ENCODE measurements at regions not wholly inside any gene's neighbourhood (a gene's known extent, or its start where the extent isn't known, plus 50 kb on each side); places are given as distances from the start of the nearest gene placed in this dataset.
"Not testable (repeated sequence)": the region's sequence is repeated elsewhere in the genome, so short reads cannot be mapped to it uniquely, and the experiment has no call there.

DNA sequence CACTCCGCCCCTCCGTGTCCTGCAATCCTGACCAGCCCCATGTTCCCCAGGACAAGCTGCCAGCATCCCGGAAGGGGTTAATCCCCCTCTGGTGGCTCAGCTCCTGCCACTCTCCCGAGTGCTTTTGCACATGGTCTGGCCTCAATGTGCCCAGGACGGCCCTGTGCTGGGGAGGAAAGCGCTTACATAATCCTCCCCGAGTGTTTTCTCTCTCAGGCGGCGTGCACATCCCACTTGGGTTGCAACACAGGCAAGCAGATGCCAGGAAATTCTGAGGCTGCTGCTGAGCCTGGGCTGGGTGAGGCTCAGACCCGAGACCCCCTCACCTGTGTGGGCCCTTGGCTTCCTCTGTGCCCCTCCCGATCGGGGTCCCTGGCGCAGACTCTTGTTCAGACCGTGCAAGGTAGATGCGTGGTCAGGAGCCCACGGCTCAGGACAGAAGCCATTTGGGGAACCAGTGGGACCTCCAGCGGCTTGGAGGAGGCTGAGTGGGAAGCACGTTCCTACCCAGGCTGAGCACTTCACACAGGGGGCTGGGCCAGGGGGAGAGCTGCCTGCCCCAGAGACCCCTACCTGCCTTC, 144.7 kb downstream of the LAT start:
- H3K4me3 ChIP-seq; intact Hi-C loops (cut with DNase I, micrococcal nuclease); DNase-seq; H3K4me1 ChIP-seq (ENCODE audit: low read depth); H3K36me3 ChIP-seq (ENCODE audit: low read depth); H3K9me3 ChIP-seq: not testable (repeated sequence)
- peak; percentile 19 for ATAC-seq

DNA sequence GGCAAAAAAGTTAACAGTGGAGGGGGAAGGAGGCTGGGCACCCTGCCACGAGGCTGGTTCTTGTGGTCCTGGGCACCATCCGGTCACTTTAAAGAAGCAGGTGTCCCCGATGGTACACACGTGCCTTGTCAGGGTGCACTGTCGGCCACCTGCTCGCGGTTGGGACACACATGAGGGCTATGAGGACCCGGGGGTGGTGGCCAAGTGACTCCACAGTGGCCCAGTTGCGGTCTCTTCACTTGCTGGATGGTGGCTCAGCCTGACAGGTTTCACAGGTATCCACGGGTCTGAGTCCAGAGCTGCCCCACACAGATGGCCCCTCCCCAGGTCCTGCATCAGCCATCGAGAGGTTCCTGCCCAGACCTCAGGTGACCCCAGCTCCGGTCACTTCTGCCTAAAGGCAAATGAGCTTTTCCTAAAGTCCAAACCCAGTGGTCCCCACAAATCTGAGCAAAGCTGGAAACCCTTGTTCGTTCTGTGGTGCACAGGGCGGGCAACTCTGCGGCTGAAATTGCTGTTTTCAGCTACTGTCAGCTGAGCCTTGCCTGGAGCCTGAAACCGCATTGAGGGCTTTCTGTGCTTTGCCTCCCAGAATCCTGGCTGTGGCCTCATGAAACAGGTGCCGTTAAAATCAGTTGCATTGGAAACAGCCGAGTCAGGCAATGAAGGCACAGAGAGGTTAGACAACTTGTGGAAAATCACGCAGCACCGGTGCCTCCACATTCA, 144.0 kb downstream of the LAT start:
- H3K9me3 ChIP-seq; H3K36me3 ChIP-seq (ENCODE audit: low read depth); DNase-seq; ATAC-seq; H3K4me3 ChIP-seq; H3K4me1 ChIP-seq (ENCODE audit: low read depth); intact Hi-C loops (cut with DNase I, micrococcal nuclease): not testable (repeated sequence)

DNA sequence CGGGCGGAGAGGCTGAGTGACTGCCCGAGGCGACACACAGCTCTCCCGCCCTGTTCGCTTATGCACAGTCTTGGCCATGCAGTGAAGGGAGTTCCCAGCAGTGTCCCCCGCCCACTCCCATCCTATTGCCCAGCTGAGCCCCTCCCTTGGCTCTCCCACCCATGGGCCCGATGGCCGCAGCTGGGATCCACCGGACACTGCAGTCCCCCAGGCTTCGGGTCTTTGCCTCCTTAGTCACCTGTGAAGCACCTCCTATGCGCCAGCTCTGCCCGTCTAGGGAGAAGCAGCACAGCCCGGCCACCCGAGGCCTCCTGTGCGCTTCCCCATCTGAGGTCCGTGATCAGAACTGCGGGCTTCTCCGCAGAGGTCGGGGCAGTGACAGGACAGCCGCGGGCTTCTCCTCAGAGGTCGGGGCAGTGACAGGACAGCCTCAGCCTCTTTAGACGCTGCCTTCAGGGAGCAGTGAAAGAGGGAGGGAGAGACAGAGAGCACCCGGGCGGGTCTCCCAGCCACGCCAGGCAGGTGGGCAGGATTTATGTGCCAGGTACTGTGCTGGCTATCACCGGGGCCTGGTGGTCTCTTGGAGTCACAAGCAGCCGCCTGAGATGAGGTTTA, 143.1 kb downstream of the LAT start:
- ATAC-seq; H3K9me3 ChIP-seq; H3K4me3 ChIP-seq; intact Hi-C loops (cut with DNase I, micrococcal nuclease); H3K36me3 ChIP-seq (ENCODE audit: low read depth); DNase-seq; H3K4me1 ChIP-seq (ENCODE audit: low read depth): not testable (repeated sequence)

DNA sequence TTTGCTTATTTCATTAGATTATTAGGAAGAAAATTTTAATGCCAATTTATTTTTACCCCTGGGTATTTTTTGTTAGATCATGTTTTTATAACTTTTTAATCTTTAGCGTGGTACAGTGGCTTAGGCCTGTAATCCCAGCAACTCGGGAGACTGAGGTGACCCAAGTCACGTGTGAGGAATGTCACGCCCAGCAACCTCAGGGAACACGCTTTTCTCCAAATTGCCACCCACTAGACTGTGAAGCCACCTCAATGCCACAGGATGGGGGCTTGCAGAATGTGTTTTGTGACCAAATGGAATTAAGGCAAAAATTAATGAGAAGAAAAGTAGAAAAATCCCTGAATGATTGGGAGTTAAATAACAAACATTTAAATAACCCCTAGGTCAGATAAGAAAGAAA, 141.8 kb downstream of the LAT start:
- intact Hi-C loops (cut with DNase I, micrococcal nuclease), result no loop called here
- Histone ChIP-seq H3K4me1 (ENCODE audit: low read depth) (no peaks in the 10 kb centered on the region), H3K4me3 (no peak overlapping the region), H3K9me3 (no peaks in the 10 kb centered on the region), H3K36me3 (ENCODE audit: low read depth) (no peaks in the 10 kb centered on the region)
- TF ChIP-seq, protein P1, sequence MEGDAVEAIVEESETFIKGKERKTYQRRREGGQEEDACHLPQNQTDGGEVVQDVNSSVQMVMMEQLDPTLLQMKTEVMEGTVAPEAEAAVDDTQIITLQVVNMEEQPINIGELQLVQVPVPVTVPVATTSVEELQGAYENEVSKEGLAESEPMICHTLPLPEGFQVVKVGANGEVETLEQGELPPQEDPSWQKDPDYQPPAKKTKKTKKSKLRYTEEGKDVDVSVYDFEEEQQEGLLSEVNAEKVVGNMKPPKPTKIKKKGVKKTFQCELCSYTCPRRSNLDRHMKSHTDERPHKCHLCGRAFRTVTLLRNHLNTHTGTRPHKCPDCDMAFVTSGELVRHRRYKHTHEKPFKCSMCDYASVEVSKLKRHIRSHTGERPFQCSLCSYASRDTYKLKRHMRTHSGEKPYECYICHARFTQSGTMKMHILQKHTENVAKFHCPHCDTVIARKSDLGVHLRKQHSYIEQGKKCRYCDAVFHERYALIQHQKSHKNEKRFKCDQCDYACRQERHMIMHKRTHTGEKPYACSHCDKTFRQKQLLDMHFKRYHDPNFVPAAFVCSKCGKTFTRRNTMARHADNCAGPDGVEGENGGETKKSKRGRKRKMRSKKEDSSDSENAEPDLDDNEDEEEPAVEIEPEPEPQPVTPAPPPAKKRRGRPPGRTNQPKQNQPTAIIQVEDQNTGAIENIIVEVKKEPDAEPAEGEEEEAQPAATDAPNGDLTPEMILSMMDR (IDR thresholded peaks at IDR 0.05), result no peak
- no peak for ATAC-seq
- DNase-seq, result no peak

DNA sequence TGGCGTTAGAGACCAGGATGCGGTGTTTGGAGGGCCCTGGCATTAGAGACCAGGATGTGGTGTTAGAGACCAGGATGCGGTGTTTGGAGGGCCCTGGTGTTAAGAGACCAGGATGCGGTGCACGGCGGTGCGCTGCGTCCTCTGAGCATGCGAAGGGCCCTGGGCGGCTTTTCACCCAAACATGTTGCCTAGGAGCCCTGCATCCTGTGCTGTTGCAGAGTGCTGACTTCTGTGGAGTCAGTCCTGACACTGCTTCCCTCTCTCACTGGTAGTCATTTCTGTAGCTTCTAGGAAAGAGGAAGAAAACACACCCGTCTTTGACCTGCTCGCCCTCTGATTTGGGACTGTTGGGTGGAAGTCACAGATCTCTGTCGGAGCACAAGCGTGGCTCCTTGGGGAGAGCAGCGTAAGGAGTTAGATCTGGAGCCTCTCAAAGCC, 141.2 kb downstream of the LAT start:
- Histone ChIP-seq H3K4me3 (no peak overlapping the region), H3K4me1 (ENCODE audit: low read depth) (no peaks in the 10 kb centered on the region), H3K36me3 (ENCODE audit: low read depth) (no peaks in the 10 kb centered on the region), H3K9me3 (no peaks in the 10 kb centered on the region)
- TF ChIP-seq, protein P1 (IDR thresholded peaks at IDR 0.05), result no peak
- intact Hi-C loops (cut with DNase I, micrococcal nuclease), result no loop called here
- no peak for DNase-seq
- peak; percentile 58 for ATAC-seq

DNA sequence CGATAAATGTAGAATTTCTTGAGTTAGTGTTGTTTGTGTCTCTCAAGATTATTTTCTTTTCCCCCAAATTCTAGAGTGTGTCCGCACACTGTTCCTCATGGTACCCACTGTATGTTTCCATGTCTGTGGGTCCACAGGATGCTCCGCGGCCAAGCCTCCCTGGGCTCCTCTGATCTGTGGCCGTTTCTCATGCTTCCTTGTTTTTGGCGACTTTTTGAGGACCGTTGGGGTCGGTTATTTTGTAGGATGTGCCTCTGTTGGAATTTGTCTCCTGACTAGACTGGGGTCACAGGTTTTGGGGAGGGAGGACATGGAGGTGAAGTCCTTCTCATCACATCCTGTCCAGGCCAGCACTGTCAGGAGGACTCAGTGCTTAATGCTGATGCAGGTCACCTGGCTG, 140.0 kb downstream of the LAT start:
- no peaks in the 10 kb centered on the region for H3K9me3 ChIP-seq
- no peaks in the 10 kb centered on the region for H3K36me3 ChIP-seq (ENCODE audit: low read depth)
- no peaks in the 10 kb centered on the region for H3K4me1 ChIP-seq (ENCODE audit: low read depth)
- H3K4me3 ChIP-seq, result no peak overlapping the region
- intact Hi-C loops (cut with DNase I, micrococcal nuclease), result no loop called here
- ATAC-seq, result no peak
- TF ChIP-seq, protein P1 (IDR thresholded peaks at IDR 0.05), result no peak
- DNase-seq, result no peak

DNA sequence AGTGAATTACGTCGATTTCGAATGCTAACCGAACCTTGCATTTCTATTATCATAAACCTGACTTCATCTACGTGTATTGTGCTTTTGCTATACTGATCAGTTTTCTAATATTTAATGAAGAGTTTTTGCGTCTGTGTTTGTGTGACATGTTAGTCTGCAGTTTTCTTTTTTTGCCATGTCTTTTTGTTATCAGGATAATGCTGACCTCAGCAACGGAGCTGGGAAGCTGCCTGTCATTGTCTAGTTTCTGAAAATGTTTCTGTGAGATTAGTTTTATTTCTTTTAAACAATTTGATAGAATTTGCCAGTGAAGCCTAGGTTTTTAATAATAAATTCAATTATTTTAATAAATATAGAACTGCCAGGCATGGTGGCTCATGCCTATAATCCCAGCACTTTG, 139.3 kb downstream of the LAT start:
- ATAC-seq; H3K4me1 ChIP-seq (ENCODE audit: low read depth); H3K4me3 ChIP-seq; H3K36me3 ChIP-seq (ENCODE audit: low read depth); DNase-seq; H3K9me3 ChIP-seq; intact Hi-C loops (cut with DNase I, micrococcal nuclease): not testable (repeated sequence)

DNA sequence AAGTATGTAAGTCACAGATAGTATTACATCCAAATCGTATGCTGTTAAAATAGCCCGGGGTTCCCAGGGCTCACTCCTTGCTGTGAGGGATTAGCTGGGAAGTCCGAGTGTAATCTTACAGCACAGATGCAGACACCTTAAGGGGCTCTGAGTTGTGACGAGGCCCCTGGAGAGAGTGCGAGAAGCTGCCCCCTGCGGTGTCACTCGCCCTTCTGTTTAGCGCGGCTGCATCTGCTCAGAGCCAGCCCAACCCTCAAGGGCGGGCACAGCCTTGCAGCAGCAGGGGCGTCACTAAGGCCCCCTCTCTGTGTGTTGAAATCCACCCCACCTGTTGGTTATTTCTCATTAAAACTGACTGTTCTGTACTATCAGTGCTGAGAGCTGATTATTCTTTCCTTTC, 135.8 kb downstream of the LAT start:
- ATAC-seq; intact Hi-C loops (cut with DNase I, micrococcal nuclease); DNase-seq; H3K36me3 ChIP-seq (ENCODE audit: low read depth); H3K9me3 ChIP-seq; H3K4me3 ChIP-seq; H3K4me1 ChIP-seq (ENCODE audit: low read depth): not testable (repeated sequence)

DNA sequence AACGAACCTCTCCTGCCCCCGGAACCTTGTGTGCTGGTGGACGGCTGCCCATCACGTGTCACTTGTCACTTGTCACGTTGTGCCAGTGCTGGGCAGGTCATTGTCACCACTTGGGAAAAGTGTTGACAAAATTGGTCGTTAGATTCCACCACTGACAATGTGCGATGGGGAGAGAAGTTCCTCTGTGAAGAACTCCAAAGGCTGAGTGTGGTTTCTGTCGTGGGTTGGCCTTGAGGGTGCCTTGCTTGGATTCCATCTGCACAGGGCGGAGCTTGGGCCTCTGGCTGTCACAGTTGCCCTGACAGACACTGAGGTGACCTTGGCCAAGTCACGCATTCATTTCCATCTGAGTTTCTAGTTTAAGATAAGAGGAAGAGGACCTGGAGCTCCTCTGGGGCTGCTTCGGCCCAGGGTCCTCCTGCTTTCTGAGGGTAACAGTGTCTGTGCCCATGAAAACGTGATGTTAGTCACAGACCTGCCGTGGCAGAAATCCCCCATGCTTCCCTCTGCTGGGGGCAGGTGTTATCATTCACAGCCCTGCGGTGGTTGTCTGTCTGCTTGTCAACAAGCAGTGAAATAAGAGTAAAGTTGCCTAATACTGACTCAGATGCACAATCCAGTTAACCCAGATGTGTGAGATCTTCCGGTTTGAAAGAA, 133.6 kb downstream of the LAT start:
- intact Hi-C loops (cut with DNase I, micrococcal nuclease); H3K36me3 ChIP-seq (ENCODE audit: low read depth); H3K9me3 ChIP-seq; DNase-seq; H3K4me3 ChIP-seq; H3K4me1 ChIP-seq (ENCODE audit: low read depth): not testable (repeated sequence)
- peak; percentile 12 for ATAC-seq

Measured in mucosa of descending colon (tissue), 3 donors.